Naive thymus-derived CD4-positive, alpha-beta T cell (primary cell): ENCODE measurements at regions not wholly inside any gene's neighbourhood (a gene's known extent, or its start where the extent isn't known, plus 50 kb on each side); places are given as distances from the start of the nearest gene placed in this dataset.
"Not testable (repeated sequence)": the region's sequence is repeated elsewhere in the genome, so short reads cannot be mapped to it uniquely, and the experiment has no call there.

Experiments
- ATAC-seq: fragments of 150-1000 bp; cut with Tn5 transposase; 2 replicates; pipeline ENCODE4 v1.10.0; 2021; ENCODE audit warnings: mild to moderate bottlenecking, moderate library complexity
- CTCF ChIA-PET: fragments of 350-600 bp; sonication (Branson Sonifier 250); formaldehyde crosslinking; loops from one replicate; lab custom pipeline; 2021; ENCODE audit warnings: antibody characterized with exemption; lab: Charles Lee
- POLR2A ChIA-PET: fragments of 350-600 bp; sonication (Branson Sonifier 250); formaldehyde crosslinking; loops from one replicate; lab custom pipeline; 2021; ENCODE audit warnings: antibody characterized with exemption, inconsistent platforms; lab: Charles Lee
- DNase-seq, 9 donors: peaks; one replicate each; pipeline versions ENCODE4 v3.0.0 to v3.0.0-alpha.2; 2020 to 2022; ENCODE audit warnings: mixed read lengths in 1 of 9
- H3K27ac ChIP-seq: one replicate; pipeline ENCODE4 v1.7.0; 2013; ENCODE audit warnings: mild to moderate bottlenecking, low read depth, low read length, moderate library complexity
- H3K27me3 ChIP-seq, 2 donors: one replicate each; pipeline ENCODE4 v1.7.0; 2013; ENCODE audit warnings: low read length in 2 of 2, mild to moderate bottlenecking in 2 of 2, moderate library complexity in 2 of 2; ENCODE audit not compliant: control insufficient read depth in 2 of 2, insufficient read depth in 2 of 2
- H3K36me3 ChIP-seq, 3 experiments: 1 replicate in 2 of 3; 2 replicates in 1 of 3; pipeline ENCODE4 v1.7.0; 2013; ENCODE audit warnings: low read length in 3 of 3, mild to moderate bottlenecking in 3 of 3, moderate library complexity in 1 of 3; ENCODE audit not compliant: insufficient read depth in 3 of 3, control insufficient read depth in 2 of 3
- H3K4me1 ChIP-seq, 2 donors: one replicate each; pipeline ENCODE4 v1.7.0; 2013; ENCODE audit warnings: low read length in 2 of 2, mild to moderate bottlenecking in 2 of 2, moderate library complexity in 1 of 2; ENCODE audit not compliant: control insufficient read depth in 2 of 2, insufficient read depth in 2 of 2
- H3K4me3 ChIP-seq: 2 replicates; pipeline ENCODE4 v1.7.0; 2013; ENCODE audit warnings: mild to moderate bottlenecking, low read length
- H3K9me3 ChIP-seq, 3 experiments: 1 replicate in 2 of 3; 2 replicates in 1 of 3; pipeline ENCODE4 v1.7.0; 2013; ENCODE audit warnings: low read length in 3 of 3; ENCODE audit not compliant: control insufficient read depth in 2 of 3
- H3K27ac Mint-ChIP-seq, 9 donors: one replicate each; pipeline ENCODE4 v1.8.0; 2020 to 2022; ENCODE audit warnings: mixed read lengths in 9 of 9, mild to moderate bottlenecking in 8 of 9, moderate library complexity in 5 of 9, inconsistent platforms in 2 of 9
- H3K27me3 Mint-ChIP-seq, 5 donors: one replicate each; pipeline ENCODE4 v1.8.0; 2021 to 2022; ENCODE audit warnings: mixed read lengths in 5 of 5, mild to moderate bottlenecking in 1 of 5
- H3K36me3 Mint-ChIP-seq, 5 donors: one replicate each; pipeline ENCODE4 v1.8.0; 2020 to 2022; ENCODE audit warnings: mixed read lengths in 5 of 5, mild to moderate bottlenecking in 3 of 5, inconsistent platforms in 1 of 5
- H3K4me1 Mint-ChIP-seq, 7 donors: one replicate each; pipeline ENCODE4 v1.8.0; 2020 to 2022; ENCODE audit warnings: mixed read lengths in 7 of 7, mild to moderate bottlenecking in 3 of 7, inconsistent platforms in 1 of 7
- H3K4me3 Mint-ChIP-seq, 10 donors: one replicate each; pipeline ENCODE4 v1.8.0; 2020 to 2022; ENCODE audit warnings: mild to moderate bottlenecking in 10 of 10, mixed read lengths in 10 of 10, moderate library complexity in 6 of 10, inconsistent platforms in 2 of 10
- H3K9me3 Mint-ChIP-seq, 11 donors: one replicate each; pipeline ENCODE4 v1.8.0; 2020 to 2022; ENCODE audit warnings: mixed read lengths in 11 of 11, mild to moderate bottlenecking in 4 of 11, inconsistent platforms in 1 of 11, moderate library complexity in 1 of 11
- intact Hi-C, 2 donors: fragments of 100-400 bp; cut with micrococcal nuclease; formaldehyde crosslinking; loops; one replicate each; pipeline ENCODE4 v1.15.1; 2023

DNA sequence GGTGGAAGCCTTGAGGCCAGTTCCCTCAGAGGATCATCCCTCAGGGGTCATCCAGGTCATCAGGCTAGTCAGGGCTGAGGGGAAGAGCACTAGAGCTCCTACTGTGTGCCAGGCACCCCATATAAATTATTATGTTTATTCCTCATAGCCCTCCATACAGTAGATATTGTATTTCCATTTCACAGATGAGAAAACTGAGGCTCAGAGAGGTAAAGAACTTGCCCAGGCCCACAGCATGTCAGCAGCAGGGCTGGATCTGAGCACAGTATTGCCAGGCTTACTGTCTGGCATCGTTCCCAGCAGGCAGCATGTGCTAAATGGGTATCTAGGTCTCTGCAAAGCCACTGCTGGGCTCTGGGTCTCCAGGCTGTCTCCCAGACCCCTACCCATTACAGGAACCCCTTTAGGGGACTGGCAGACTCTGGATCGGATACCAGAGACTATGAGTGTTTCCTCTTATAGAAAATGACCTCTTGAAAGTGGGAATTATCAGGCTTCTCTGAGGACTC lies 153.3 kb downstream of the PTPRU start:
- no peaks in the 10 kb centered on the region for H3K36me3 Mint-ChIP-seq
- Histone ChIP-seq H3K9me3 (no peaks in the 10 kb centered on the region), H3K4me1 (no peaks in the 10 kb centered on the region), H3K4me3 (no peak overlapping the region), H3K36me3 (no peaks in the 10 kb centered on the region), H3K27me3 (no peaks in the 10 kb centered on the region), H3K27ac (no peak overlapping the region)
- intact Hi-C loops = loop anchor here in 1 of 2 donors (10.0 kb wide), 1 partner anchor 845 kb away; no protein-coding TSS in a partner anchor
- ChIA-PET POLR2A (no interaction called here), CTCF (no interaction called here)
- DNase-seq (no peak), ATAC-seq (no peak)
- peaks cover 0 to 3% (median 0%) of the 10 kb centered on the region in 11 donors for H3K9me3 Mint-ChIP-seq
- H3K4me1 Mint-ChIP-seq = no peaks in the 10 kb centered on the region
- H3K27me3 Mint-ChIP-seq = peaks cover 16 to 63% (median 46%) of the 10 kb centered on the region in 5 donors
- no peak overlapping the region for H3K4me3 Mint-ChIP-seq
- H3K27ac Mint-ChIP-seq = no peak overlapping the region

DNA sequence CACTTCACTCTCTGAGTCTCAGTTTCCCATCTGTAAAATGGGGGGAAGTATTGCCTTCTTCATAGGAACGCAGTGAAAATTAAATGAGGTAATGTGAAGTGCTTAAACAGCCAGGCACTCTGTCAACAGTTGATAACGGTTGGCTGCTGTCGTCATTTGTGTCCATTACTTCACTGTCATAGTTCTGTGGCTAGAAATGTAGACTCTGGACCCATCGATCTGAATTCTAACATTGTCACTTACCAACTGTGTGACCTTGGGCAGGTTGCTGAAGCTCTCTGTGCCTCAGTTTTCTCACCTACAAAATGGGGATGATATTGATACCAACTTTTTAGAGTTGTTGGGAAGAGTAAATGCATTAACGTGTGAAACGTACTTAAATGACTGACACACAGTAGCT lies 152.6 kb downstream of the PTPRU start:
- Mint-ChIP-seq H3K27ac (no peak overlapping the region), H3K4me3 (no peak overlapping the region), H3K9me3 (peaks cover 0 to 3% (median 0%) of the 10 kb centered on the region in 11 donors), H3K4me1 (no peaks in the 10 kb centered on the region), H3K36me3 (no peaks in the 10 kb centered on the region), H3K27me3 (peaks cover 18 to 66% (median 53%) of the 10 kb centered on the region in 5 donors)
- ATAC-seq (no peak), DNase-seq (no peak)
- Histone ChIP-seq H3K36me3 (no peaks in the 10 kb centered on the region), H3K4me3 (no peak overlapping the region), H3K27me3 (no peaks in the 10 kb centered on the region), H3K4me1 (no peaks in the 10 kb centered on the region), H3K9me3 (no peaks in the 10 kb centered on the region), H3K27ac (no peak overlapping the region)
- POLR2A ChIA-PET = no interaction called here
- intact Hi-C loops = loop anchor here in 1 of 2 donors (10.0 kb wide), 1 partner anchor 846 kb away; no protein-coding TSS in a partner anchor
- CTCF ChIA-PET = no interaction called here

DNA sequence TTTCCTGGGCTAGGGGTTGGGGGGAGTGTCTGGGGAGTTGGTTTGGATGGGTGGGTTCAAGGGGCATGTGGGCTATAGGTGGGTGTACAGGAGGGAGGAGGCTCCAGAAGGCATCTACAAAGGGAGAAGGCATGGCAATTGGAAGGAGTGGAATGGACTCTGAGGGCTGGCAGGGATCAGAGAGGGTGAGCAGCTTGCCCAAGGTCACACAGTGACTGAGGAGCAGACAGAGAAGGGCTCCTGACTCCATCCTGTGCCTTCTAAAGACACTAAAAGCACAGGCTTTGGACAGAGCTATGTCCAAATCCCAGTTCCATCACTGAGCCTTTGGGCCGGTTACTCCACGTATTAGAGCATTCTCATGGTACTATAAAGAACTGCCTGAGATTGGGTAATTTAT lies 151.8 kb downstream of the PTPRU start:
- Histone ChIP-seq H3K9me3 (no peaks in the 10 kb centered on the region), H3K36me3 (no peaks in the 10 kb centered on the region), H3K27me3 (no peaks in the 10 kb centered on the region), H3K27ac (no peak overlapping the region), H3K4me3 (no peak overlapping the region), H3K4me1 (no peaks in the 10 kb centered on the region)
- Mint-ChIP-seq H3K27me3 (peaks cover 21 to 73% (median 57%) of the 10 kb centered on the region in 5 donors), H3K4me1 (no peaks in the 10 kb centered on the region), H3K36me3 (no peaks in the 10 kb centered on the region), H3K27ac (no peak overlapping the region), H3K9me3 (peaks cover 0 to 5% (median 0%) of the 10 kb centered on the region in 11 donors), H3K4me3 (no peak overlapping the region)
- ChIA-PET CTCF (no interaction called here), POLR2A (no interaction called here)
- no peak for ATAC-seq
- no peak for DNase-seq
- intact Hi-C loops = loop anchor here in 1 of 2 donors (10.0 kb wide), 1 partner anchor 847 kb away; no protein-coding TSS in a partner anchor

DNA sequence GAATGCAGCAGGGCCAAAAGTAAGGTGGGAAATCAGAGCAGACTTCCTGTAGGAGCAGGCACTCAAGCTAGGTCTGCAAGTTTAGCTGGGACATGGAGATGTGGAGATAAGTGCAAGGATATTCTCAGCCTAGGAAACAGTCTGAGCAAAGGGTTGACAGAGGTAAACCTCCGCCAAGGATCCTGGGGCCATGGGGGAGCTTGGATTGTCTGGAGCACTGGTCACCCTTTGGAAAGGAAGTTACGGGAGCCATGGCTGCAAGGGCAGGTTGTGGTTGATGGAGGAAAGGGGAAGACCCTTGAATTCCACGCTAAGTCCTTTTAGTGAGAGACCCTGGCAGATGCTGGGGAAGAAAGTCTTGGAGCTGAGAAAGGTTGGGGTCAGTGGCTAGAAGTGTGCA lies 150.9 kb downstream of the PTPRU start:
- peaks cover 21 to 74% (median 60%) of the 10 kb centered on the region in 5 donors for H3K27me3 Mint-ChIP-seq
- H3K4me3 Mint-ChIP-seq = no peak overlapping the region

DNA sequence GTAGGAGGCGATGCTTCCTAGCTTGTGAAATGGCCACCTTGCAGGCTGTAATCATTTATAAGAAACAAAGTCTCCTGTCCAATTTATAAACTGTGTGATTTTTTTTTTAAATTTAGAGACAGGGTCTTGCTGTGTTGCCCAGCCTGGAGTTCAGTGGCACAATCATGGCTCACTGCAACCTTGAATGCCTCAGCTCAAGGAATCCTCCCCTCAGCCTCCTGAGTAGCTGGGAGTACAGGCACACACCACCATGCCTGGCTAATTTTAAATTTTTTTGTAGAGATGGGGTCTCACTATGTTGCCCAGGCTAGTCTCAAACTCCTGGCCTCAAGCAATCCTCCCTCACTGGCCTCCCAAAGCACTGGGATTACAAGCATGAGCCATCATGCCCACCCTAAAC lies 150.1 kb downstream of the PTPRU start:
- H3K27ac ChIP-seq = not testable (repeated sequence)

More for the DNA sequence above, 150.9 kb downstream of the PTPRU start:
- intact Hi-C loops = loop anchor here in 1 of 2 donors (10.0 kb wide), 1 partner anchor 848 kb away; no protein-coding TSS in a partner anchor
- Mint-ChIP-seq H3K36me3 (peaks cover 0 to 5% (median 0%) of the 10 kb centered on the region in 5 donors), H3K4me1 (no peaks in the 10 kb centered on the region), H3K27ac (no peak overlapping the region), H3K9me3 (peaks cover 0 to 10% (median 0%) of the 10 kb centered on the region in 11 donors)
- no peaks in the 10 kb centered on the region for H3K4me1 ChIP-seq
- no peak overlapping the region for H3K27ac ChIP-seq
- no peak overlapping the region for H3K4me3 ChIP-seq
- ChIA-PET CTCF (no interaction called here), POLR2A (no interaction called here)
- H3K36me3 ChIP-seq = no peaks in the 10 kb centered on the region
- ATAC-seq (no peak), DNase-seq (no peak)
- no peaks in the 10 kb centered on the region for H3K27me3 ChIP-seq
- H3K9me3 ChIP-seq = no peaks in the 10 kb centered on the region

GRCh38 chr1:29385966-29386365 lies 149.6 kb downstream of the PTPRU start:
- no peak overlapping the region for H3K4me3 ChIP-seq
- no peaks in the 10 kb centered on the region for H3K4me1 ChIP-seq
- Mint-ChIP-seq H3K9me3 (peaks cover 0 to 15% (median 3%) of the 10 kb centered on the region in 11 donors), H3K27ac (no peak overlapping the region), H3K4me3 (no peak overlapping the region), H3K4me1 (no peaks in the 10 kb centered on the region), H3K27me3 (peaks cover 19 to 71% (median 60%) of the 10 kb centered on the region in 5 donors), H3K36me3 (peaks cover 0 to 5% (median 0%) of the 10 kb centered on the region in 5 donors)
- intact Hi-C loops = loop anchor here in 1 of 2 donors (10.0 kb wide), 1 partner anchor 849 kb away; no protein-coding TSS in a partner anchor
- ATAC-seq = no peak
- H3K36me3 ChIP-seq = no peaks in the 10 kb centered on the region
- no peak for DNase-seq
- H3K27ac ChIP-seq = no peak overlapping the region
- ChIA-PET CTCF (no interaction called here), POLR2A (no interaction called here)
- no peaks in the 10 kb centered on the region for H3K9me3 ChIP-seq
- H3K27me3 ChIP-seq = no peaks in the 10 kb centered on the region

More for the DNA sequence above, 150.1 kb downstream of the PTPRU start:
- H3K36me3 ChIP-seq, H3K4me3 Mint-ChIP-seq, H3K27ac Mint-ChIP-seq, ATAC-seq, H3K4me1 Mint-ChIP-seq, H3K4me3 ChIP-seq, DNase-seq, H3K9me3 ChIP-seq, CTCF ChIA-PET, H3K27me3 ChIP-seq, H3K36me3 Mint-ChIP-seq, H3K4me1 ChIP-seq, POLR2A ChIA-PET: not testable (repeated sequence)
- Mint-ChIP-seq H3K27me3 (peaks cover 19 to 74% (median 61%) of the 10 kb centered on the region in 5 donors), H3K9me3 (peaks cover 0 to 14% (median 2%) of the 10 kb centered on the region in 11 donors)
- intact Hi-C loops = loop anchor here in 1 of 2 donors (10.0 kb wide), 1 partner anchor 848 kb away; no protein-coding TSS in a partner anchor
